ENCODE measurements at regions not wholly inside any gene's neighbourhood (a gene's known extent, or its start where the extent isn't known, plus 50 kb on each side); places are given as distances from the start of the nearest gene placed in this dataset.

- no peak for DNase-seq (ENCODE audit: low read depth in 2 of 2)
Observed at GRCh38 chr1:219773775-219774174, 154.6 kb downstream of the SLC30A10 start.

DNA sequence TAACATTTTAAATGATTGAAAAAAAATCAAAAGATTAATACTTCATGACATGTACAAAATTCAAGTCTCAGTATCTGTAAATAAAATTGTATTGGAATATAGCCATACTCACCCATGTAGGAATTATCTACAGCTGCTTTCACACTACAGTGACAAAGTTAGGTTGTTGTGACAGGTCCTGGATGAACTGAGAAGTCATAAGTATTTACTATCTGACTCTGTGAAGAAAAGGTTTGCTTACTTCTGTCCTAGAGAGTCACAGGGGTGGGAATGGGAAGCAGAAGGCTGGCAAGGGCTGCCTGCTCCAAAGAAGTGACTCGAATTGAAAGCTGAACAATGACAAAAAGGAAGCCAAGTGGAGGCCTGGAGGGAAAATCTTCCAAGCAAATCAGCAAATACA lies 155.2 kb downstream of the SLC30A10 start:
- no peak for DNase-seq (ENCODE audit: low read depth in 2 of 2)

GRCh38 chr1:219772265-219773036 lies 155.9 kb downstream of the SLC30A10 start:
- DNase-seq (ENCODE audit: low read depth in 2 of 2), result no peak

DNA sequence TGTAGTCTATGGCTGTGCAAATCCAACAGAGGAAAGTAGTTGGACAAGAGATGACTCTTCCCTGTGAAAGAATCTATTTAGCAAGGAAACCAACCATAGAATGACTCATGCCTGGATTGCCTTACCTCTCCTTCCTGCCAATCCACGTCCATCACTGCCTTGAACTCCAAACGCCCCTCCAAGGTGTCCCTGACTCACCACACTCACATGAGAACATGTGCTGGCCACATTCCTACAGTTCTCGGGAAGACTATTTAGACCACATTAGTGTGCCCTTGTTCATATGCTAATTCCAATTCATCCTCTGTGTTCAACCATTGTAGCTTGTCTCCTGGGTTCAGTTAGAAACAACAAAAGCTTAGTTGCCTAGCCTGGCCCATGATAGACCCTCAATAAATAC lies 157.3 kb downstream of the SLC30A10 start:
- DNase-seq (ENCODE audit: low read depth in 2 of 2), result peak in 1 of 2 donors; percentile 37

DNA sequence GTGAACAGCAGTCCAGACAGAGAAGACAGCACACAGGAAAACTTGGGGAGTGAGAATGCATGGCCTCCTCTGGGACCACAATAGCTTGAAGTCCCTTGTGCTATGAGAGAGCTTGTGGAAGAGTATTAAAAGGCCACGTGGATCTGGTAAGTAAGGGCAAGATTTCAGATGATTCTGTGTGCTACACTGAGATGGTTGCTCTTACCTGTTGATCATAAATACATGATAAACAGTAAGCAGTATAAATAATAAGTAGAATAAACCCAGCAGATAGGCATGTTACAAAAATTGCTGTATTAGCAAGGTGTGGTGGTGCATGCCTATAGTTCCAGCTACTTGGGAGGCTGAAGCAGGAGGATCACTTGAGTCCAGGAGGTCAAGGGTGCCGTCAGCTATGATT lies 150.4 kb upstream of the ZC3H11B start:
- no peak for DNase-seq (ENCODE audit: low read depth in 2 of 2)

- DNase-seq (ENCODE audit: low read depth in 2 of 2), result no peak
Observed at GRCh38 chr1:219761208-219761860, 148.4 kb upstream of the ZC3H11B start.

GRCh38 chr1:219759095-219759494 lies 146.2 kb upstream of the ZC3H11B start:
- DNase-seq (ENCODE audit: low read depth in 2 of 2), result no peak

GRCh38 chr1:219757890-219758289 lies 145.0 kb upstream of the ZC3H11B start:
- no peak for DNase-seq (ENCODE audit: low read depth in 2 of 2)

- DNase-seq (ENCODE audit: low read depth in 2 of 2), result no peak
Observed at GRCh38 chr1:219755234-219755633, 142.3 kb upstream of the ZC3H11B start.

- no peak for DNase-seq (ENCODE audit: low read depth in 2 of 2)
Observed at GRCh38 chr1:219754767-219755166, 141.9 kb upstream of the ZC3H11B start.

DNA sequence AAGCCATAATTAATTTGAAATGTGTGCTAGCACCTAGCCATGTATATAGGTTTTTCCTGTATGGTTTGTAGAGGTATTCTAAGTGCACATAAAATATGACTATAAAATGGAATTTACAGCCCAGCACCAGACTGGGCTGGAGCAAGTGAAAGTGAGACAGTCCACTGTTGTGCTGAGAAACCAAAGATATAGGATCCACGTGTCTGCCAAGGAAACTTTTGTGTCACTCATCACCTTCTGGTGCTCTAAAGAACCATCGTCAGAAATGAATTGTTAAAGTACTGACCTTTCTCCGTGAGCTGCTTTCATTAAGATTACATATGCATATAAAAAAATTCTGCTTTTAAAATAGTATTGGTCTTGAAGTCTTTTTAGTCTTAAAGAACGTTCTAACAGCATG lies 141.0 kb upstream of the ZC3H11B start:
- no peak for DNase-seq (ENCODE audit: low read depth in 2 of 2)

DNA sequence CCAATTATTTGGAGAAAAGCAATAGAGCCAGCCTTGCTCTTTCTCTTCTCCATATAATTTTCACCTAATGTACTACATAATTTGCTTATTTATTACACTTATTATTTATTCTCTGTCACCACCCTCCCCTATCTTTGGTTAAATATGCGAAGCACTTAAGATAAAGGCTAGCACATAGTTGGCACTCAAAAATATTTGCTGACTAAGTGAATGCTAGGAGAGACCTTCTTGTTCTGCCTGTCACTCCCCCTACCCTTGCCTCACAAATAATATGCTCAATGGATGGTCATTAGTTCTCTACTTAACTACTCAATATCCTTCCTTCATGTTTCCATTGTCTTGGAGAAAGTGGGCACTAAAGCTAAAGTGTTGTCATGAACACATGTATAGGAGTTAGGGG lies 139.7 kb upstream of the ZC3H11B start:
- DNase-seq (ENCODE audit: low read depth in 2 of 2), result no peak

DNA sequence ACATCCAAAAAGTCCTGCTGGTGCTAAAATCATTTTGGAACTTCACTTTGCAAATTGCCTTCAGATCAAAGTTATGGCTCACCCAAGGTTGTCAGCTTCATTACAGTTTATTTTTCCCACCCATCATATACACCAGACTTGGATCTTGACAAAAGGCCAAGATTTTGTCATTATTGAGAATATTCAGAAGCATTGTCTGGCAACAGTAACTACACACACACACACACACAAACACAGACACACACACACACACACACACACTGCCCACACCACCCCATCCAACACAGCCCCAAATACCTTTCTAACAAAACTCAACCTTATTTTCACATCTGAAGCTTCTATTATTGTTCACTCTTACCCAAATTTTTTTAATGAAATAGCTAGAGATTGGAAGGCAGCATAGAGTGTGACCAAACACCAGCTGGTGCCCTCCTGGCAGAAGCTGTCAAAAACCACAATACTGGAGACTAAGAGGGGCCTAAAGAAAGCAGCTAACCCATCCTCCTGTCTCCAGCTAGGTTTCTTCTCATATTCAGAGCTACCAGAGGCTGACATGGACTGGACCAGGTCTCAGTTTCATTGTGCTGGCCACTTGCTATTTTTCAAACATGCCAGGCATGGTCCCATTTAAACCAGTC lies 139.1 kb upstream of the ZC3H11B start:
- DNase-seq (ENCODE audit: low read depth in 2 of 2), result no peak

- no peak for DNase-seq (ENCODE audit: low read depth in 2 of 2)
Observed at GRCh38 chr1:219749370-219749769, 136.5 kb upstream of the ZC3H11B start.

- no peak for DNase-seq (ENCODE audit: low read depth in 2 of 2)
Observed at GRCh38 chr1:219746141-219746540, 133.2 kb upstream of the ZC3H11B start.

- no peak for DNase-seq (ENCODE audit: low read depth in 2 of 2)
Observed at GRCh38 chr1:219744652-219745469, 132.0 kb upstream of the ZC3H11B start.

- no peak for DNase-seq (ENCODE audit: low read depth in 2 of 2)
Observed at GRCh38 chr1:219741011-219741970, 128.4 kb upstream of the ZC3H11B start.

- no peak for DNase-seq (ENCODE audit: low read depth in 2 of 2)
Observed at GRCh38 chr1:219733511-219734174, 120.7 kb upstream of the ZC3H11B start.

DNA sequence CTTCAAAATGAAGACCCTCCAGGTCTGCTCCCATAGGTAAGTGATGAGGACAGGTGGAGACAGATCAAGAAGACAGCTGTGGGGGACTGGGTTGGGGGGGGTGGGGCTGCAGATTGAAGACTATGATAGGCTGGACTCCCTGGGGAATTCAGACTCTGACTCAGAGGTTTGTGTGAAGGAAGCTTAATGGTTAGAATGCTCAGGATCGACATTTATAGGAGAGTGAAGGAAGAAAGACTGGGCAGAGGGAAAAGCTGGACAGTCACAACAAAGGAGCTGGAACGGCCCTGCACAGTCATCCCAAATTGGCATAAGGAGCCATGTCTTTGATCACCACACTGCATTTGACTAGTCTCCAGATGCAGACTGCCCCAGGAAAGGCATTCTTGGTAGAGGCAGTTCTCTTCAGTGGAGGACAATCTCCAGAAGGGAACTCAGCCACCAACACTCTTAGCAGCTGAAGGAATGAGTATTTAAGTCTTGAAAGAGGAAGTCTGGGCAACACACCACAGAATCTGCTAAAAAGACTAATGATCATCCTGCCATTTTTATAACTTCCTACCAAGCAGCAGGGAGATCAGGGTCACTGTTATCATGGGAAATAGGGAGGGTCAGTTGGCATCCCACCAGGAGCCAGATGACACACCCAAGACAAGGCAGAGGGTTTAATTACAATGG lies 120.0 kb upstream of the ZC3H11B start:
- no peak for DNase-seq (ENCODE audit: low read depth in 2 of 2)

DNA sequence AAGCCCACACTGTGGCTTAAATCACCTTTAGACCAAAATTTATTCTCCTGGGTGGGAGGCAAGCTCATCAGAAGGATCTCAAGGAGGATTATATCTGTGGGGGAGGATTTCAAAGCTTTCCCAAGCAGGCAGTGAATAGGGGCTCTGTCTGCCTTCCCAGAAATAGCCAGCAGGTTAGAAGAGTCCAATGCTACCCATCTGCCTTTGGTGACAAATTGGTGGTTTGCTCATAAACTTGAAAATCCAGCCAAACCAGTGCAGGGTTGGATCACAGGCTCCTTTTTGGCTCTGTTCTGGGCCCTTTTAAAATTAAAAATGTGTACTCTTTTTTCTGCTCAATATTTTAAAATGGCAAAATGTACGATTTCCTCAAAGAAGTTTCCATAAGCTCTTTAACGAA lies 118.9 kb upstream of the ZC3H11B start:
- no peak for DNase-seq (ENCODE audit: low read depth in 2 of 2)

Data from lung microvascular endothelial cell (primary cell).